Neural cell (in vitro differentiated cells): ENCODE measurements at regions not wholly inside any gene's neighbourhood (a gene's known extent, or its start where the extent isn't known, plus 50 kb on each side); places are given as distances from the start of the nearest gene placed in this dataset.

Source experiments
- H2AFZ ChIP-seq: fragments of 200-600, 300-800 bp; sonication (generic), shearing (Covaris generic); 2 replicates; pipeline ENCODE4 v1.6.0; 2014; ENCODE audit warnings: low read depth, mild to moderate bottlenecking, antibody characterized with exemption, low read length, moderate library complexity
- H3F3A ChIP-seq: fragments of 200-600 bp; shearing (Covaris generic); 2 replicates; pipeline ENCODE4 v1.6.1; 2016; ENCODE audit warnings: mild to moderate bottlenecking, moderate library complexity, mixed read lengths, antibody characterized with exemption, low read length; ENCODE audit not compliant: insufficient read depth, poor library complexity, severe bottlenecking
- H3K27ac ChIP-seq: fragments of 200-600, 300-800 bp; sonication (generic), shearing (Covaris generic); 2 replicates; pipeline ENCODE4 v1.5.1; 2014; ENCODE audit warnings: mild to moderate bottlenecking, low read length, moderate library complexity
- H3K27me3 ChIP-seq: fragments of 300-800, 200-600 bp; sonication (generic), shearing (Covaris generic); 2 replicates; pipeline ENCODE4 v1.6.0; 2014; ENCODE audit warnings: mild to moderate bottlenecking, low read depth, low read length, moderate library complexity; ENCODE audit not compliant: insufficient read depth
- H3K36me3 ChIP-seq: fragments of 300-800, 200-600 bp; sonication (generic), shearing (Covaris generic); 2 replicates; pipeline ENCODE4 v1.5.1; 2014; ENCODE audit warnings: mild to moderate bottlenecking, antibody characterized with exemption, low read length, moderate library complexity; ENCODE audit not compliant: insufficient read depth
- H3K4me2 ChIP-seq: fragments of 300-800, 200-600 bp; sonication (generic), shearing (Covaris generic); 2 replicates; pipeline ENCODE4 v1.6.0; 2014; ENCODE audit warnings: mild to moderate bottlenecking, low read length
- H3K4me3 ChIP-seq: fragments of 300-800, 200-600 bp; sonication (generic), shearing (Covaris generic); 2 replicates; pipeline ENCODE4 v1.5.1; 2014; ENCODE audit warnings: mild to moderate bottlenecking, low read length, moderate library complexity
- H3K79me2 ChIP-seq: fragments of 200-600 bp; shearing (Covaris generic); replicated peaks from 2 replicates; pipeline ENCODE4 v1.6.0; 2014; ENCODE audit warnings: mild to moderate bottlenecking, low read length, moderate library complexity; ENCODE audit not compliant: insufficient read depth
- H3K9ac ChIP-seq: fragments of 300-800, 200-600 bp; sonication (generic), shearing (Covaris generic); 2 replicates; pipeline ENCODE4 v1.6.1; 2016; ENCODE audit warnings: mild to moderate bottlenecking, low read length, mixed read lengths
- H3K9me2 ChIP-seq: fragments of 200-600 bp; shearing (Covaris generic); 2 replicates; pipeline ENCODE4 v1.6.1; 2016; ENCODE audit warnings: mild to moderate bottlenecking, low read length, mixed read lengths; ENCODE audit not compliant: insufficient read depth
- H3K9me3 ChIP-seq: fragments of 200-600, 300-800 bp; sonication (generic), shearing (Covaris generic); 2 replicates; pipeline ENCODE4 v1.6.1; 2016; ENCODE audit warnings: mild to moderate bottlenecking, mixed run types, low read length, moderate library complexity, mixed read lengths
- H4K20me1 ChIP-seq: fragments of 200-600 bp; shearing (Covaris generic); 2 replicates; pipeline ENCODE4 v1.6.1; 2016; ENCODE audit warnings: mild to moderate bottlenecking, mixed run types; ENCODE audit not compliant: insufficient read depth
- EP300 ChIP-seq: fragments of 450-650 bp; conservative IDR thresholded peaks from 2 replicates; pipeline ENCODE4 v1.6.1; 2014; ENCODE audit warnings: antibody characterized with exemption, mild to moderate bottlenecking, moderate library complexity; ENCODE audit not compliant: poor library complexity, severe bottlenecking
- EZH2 ChIP-seq: fragments of 200-600, 300-800 bp; shearing (Covaris generic), sonication (generic); IDR thresholded peaks from 2 replicates; pipeline ENCODE4 v1.6.1; 2014; ENCODE audit warnings: antibody characterized with exemption, low read length, borderline replicate concordance, mild to moderate bottlenecking; ENCODE audit not compliant: insufficient read depth, poor library complexity, severe bottlenecking
- MXI1 ChIP-seq: fragments of 450-650 bp; conservative IDR thresholded peaks from 2 replicates; pipeline ENCODE4 v1.6.1; 2014; ENCODE audit warnings: antibody characterized with exemption, mild to moderate bottlenecking; ENCODE audit not compliant: poor library complexity, severe bottlenecking
- POLR2AphosphoS5 ChIP-seq: IDR thresholded peaks from 2 replicates; pipeline ENCODE4 v1.6.1; 2012
- RAD21 ChIP-seq: fragments of 450-650 bp; conservative IDR thresholded peaks from 2 replicates; pipeline ENCODE4 v1.6.1; 2014; ENCODE audit warnings: antibody characterized with exemption, mild to moderate bottlenecking, moderate library complexity
- REST ChIP-seq: IDR thresholded peaks from 2 replicates; pipeline ENCODE4 v1.6.1; 2012; ENCODE audit warnings: borderline replicate concordance
- SMC3 ChIP-seq: fragments of 450-650 bp; conservative IDR thresholded peaks from 2 replicates; pipeline ENCODE4 v1.6.1; 2014; ENCODE audit warnings: antibody characterized with exemption, mild to moderate bottlenecking, moderate library complexity; ENCODE audit not compliant: poor library complexity
- TAF1 ChIP-seq: IDR thresholded peaks from 2 replicates; pipeline ENCODE4 v1.6.1; 2012; ENCODE audit warnings: low read depth
- TF ChIP-seq, protein P1 (sequence below): fragments of 450-650 bp; IDR thresholded peaks from 2 replicates; pipeline ENCODE4 v1.5.1; 2014; ENCODE audit warnings: antibody characterized with exemption, mild to moderate bottlenecking, moderate library complexity; ENCODE audit not compliant: poor library complexity, severe bottlenecking

GRCh38 chr20:5670874-5671273 lies 60.1 kb upstream of the GPCPD1 start:
- Histone ChIP-seq H3K79me2 (no peaks in the 10 kb centered on the region), H3K9me2 (no peaks in the 10 kb centered on the region), H3K9ac (no peak overlapping the region), H3K9me3 (no peaks in the 10 kb centered on the region), H2AFZ (no peak overlapping the region), H3F3A (no peaks in the 10 kb centered on the region), H3K36me3 (no peaks in the 10 kb centered on the region), H3K27ac (no peak overlapping the region), H4K20me1 (no peaks in the 10 kb centered on the region), H3K27me3 (no peaks in the 10 kb centered on the region), H3K4me3 (no peak overlapping the region), H3K4me2 (no peak overlapping the region)
- TF ChIP-seq POLR2AphosphoS5 (no peak), RAD21 (no peak), TAF1 (no peak), EP300 (no peak), EZH2 (no peak), MXI1 (no peak), REST (no peak), SMC3 (no peak)
- TF ChIP-seq, protein P1, sequence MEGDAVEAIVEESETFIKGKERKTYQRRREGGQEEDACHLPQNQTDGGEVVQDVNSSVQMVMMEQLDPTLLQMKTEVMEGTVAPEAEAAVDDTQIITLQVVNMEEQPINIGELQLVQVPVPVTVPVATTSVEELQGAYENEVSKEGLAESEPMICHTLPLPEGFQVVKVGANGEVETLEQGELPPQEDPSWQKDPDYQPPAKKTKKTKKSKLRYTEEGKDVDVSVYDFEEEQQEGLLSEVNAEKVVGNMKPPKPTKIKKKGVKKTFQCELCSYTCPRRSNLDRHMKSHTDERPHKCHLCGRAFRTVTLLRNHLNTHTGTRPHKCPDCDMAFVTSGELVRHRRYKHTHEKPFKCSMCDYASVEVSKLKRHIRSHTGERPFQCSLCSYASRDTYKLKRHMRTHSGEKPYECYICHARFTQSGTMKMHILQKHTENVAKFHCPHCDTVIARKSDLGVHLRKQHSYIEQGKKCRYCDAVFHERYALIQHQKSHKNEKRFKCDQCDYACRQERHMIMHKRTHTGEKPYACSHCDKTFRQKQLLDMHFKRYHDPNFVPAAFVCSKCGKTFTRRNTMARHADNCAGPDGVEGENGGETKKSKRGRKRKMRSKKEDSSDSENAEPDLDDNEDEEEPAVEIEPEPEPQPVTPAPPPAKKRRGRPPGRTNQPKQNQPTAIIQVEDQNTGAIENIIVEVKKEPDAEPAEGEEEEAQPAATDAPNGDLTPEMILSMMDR, result no peak

DNA sequence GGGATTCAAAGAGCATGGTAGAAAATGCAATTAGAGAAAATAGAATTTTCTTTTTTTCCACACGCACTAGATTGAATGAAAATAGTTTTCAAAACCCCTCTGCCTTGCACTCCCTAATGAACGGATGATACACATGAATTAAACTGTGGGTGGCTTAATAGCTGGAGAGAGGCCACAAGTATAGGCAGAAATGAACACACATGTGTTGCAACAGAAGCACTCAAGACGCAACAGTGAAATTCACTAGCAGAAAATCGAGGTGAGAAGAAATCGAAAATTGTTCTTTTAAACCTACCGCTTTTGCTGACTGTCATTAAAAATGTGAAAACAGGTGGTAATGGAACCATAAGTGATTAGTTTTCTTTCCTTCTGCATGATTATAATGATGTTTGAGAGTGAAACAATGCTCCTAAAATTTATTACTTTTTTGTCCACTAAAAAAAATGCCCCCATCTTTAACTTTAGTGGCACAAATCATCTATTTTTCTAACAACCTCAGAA lies 59.3 kb upstream of the GPCPD1 start:
- Histone ChIP-seq H3K27ac (no peak overlapping the region), H3K9me2 (no peaks in the 10 kb centered on the region), H3K36me3 (no peaks in the 10 kb centered on the region), H3K9me3 (no peaks in the 10 kb centered on the region), H3K27me3 (no peaks in the 10 kb centered on the region), H3K79me2 (no peaks in the 10 kb centered on the region), H3K4me3 (no peak overlapping the region), H2AFZ (no peak overlapping the region), H3K4me2 (no peak overlapping the region), H3K9ac (no peak overlapping the region), H4K20me1 (no peaks in the 10 kb centered on the region), H3F3A (no peaks in the 10 kb centered on the region)
- TF ChIP-seq REST (no peak), MXI1 (no peak), RAD21 (no peak), EZH2 (no peak)
- TF ChIP-seq, protein P1, result no peak
